ENCODE measurements at regions not wholly inside any gene's neighbourhood (a gene's known extent, or its start where the extent isn't known, plus 50 kb on each side); places are given as distances from the start of the nearest gene placed in this dataset.

DNA sequence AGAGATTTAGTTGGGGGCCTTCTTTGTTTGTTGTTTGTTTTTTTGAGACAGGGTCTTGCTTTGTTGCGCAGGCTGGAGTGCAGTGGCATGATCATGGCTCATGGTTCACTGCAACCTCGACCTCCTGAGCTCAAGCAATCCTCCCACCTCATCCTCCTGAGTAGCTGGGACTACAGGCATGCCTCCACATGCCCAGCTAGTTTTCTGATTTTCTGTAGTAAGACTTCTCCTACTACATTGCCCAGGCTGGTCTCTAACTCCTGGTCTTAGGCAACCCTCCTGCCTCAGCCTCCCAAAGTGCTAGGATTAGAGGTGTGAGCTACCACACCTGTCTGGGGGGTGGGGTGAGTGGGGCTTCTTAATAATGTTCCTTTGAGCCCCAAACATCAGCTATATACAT, 148.3 kb upstream of the ADAMTS9 start:
- no peak overlapping the region for H3K9ac ChIP-seq (ENCODE audit: low read depth, low read length)
- H3K4me1 ChIP-seq (ENCODE audit: insufficient read depth, low read length): peaks cover 12% of the 10 kb centered on the region; the same call in 1 of the 2 replicates
- H3K36me3 ChIP-seq (ENCODE audit: insufficient read depth, low read length): no peaks in the 10 kb centered on the region
- H3K9me3 ChIP-seq (ENCODE audit: control insufficient read depth, insufficient read depth, low read length): no peaks in the 10 kb centered on the region

DNA sequence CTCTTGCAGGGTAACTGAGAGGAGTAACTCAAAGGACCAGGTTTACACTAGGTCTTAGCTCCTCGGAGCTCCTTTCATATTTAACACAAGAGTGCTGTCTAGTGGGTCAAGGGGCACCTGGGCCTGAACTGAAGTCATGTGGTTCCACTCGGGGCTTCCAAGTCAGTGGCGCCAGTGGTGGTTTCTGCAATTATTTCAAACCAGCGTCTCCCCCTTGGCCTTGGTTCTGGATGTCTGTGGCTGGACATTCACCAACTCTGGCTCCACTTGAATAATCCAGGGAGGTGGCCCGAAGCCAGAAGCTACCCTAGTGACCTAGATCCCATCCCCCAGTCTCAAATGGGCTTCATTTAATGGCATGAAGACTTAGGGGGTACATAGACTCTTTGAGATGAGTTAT, 144.3 kb upstream of the ADAMTS9 start:
- no peaks in the 10 kb centered on the region for H3K9me3 ChIP-seq (ENCODE audit: control insufficient read depth, insufficient read depth, low read length)
- H3K4me1 ChIP-seq (ENCODE audit: insufficient read depth, low read length): peaks cover 19% of the 10 kb centered on the region; the same call in 1 of the 2 replicates
- H3K36me3 ChIP-seq (ENCODE audit: insufficient read depth, low read length): no peaks in the 10 kb centered on the region
- H3K9ac ChIP-seq (ENCODE audit: low read depth, low read length): no peak overlapping the region

- no peaks in the 10 kb centered on the region for H3K36me3 ChIP-seq (ENCODE audit: insufficient read depth, low read length)
- no peak overlapping the region for H3K9ac ChIP-seq (ENCODE audit: low read depth, low read length)
- H3K4me1 ChIP-seq (ENCODE audit: insufficient read depth, low read length): peaks cover 12% of the 10 kb centered on the region; the same call in 1 of the 2 replicates
- no peaks in the 10 kb centered on the region for H3K9me3 ChIP-seq (ENCODE audit: control insufficient read depth, insufficient read depth, low read length)
Observed at GRCh38 chr3:64830681-64831080, 142.9 kb upstream of the ADAMTS9 start.

DNA sequence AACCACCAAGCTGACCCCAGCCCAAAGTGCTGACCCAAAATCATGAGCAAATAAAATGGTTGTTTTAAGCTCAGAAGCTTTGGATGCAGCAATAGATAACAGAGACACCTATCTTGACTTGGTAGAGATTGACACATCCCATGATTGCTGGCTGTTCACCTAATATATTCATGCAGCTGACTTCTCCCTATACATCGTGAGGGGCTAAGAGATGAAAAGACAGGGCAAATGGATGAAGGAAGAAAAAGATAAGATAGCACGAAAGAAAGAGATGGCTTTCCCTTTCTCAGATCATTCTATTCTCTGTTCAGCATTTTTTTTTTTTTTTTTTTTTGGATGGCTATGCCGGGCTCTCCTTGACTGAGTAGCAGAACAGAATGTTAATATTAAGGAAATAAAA, 141.5 kb upstream of the ADAMTS9 start:
- Histone ChIP-seq H3K4me1 (ENCODE audit: insufficient read depth, low read length) (peaks cover 12% of the 10 kb centered on the region; the same call in 1 of the 2 replicates), H3K9ac (ENCODE audit: low read depth, low read length) (no peak overlapping the region), H3K36me3 (ENCODE audit: insufficient read depth, low read length) (no peaks in the 10 kb centered on the region), H3K9me3 (ENCODE audit: control insufficient read depth, insufficient read depth, low read length) (no peaks in the 10 kb centered on the region)

DNA sequence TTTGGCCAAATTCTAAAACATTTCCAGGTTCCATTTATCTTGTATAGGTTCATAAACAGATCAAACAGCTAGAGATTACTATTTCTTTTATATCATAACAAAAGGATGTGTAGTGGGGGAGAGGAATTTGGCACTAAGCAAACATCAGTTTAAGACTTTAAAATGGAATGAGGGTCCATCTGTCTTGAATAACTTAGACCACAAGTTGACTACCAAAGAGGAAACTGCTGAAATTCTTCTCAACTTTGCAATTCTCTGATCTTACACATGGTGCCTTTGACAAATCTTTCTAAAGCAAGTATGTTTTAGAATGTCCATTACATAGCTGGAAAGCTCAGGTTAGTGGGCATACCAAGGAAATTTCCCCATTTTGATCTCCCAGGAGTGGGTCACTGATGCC, 140.5 kb upstream of the ADAMTS9 start:
- Histone ChIP-seq H3K4me1 (ENCODE audit: insufficient read depth, low read length) (peaks cover 12% of the 10 kb centered on the region; the same call in 1 of the 2 replicates), H3K9me3 (ENCODE audit: control insufficient read depth, insufficient read depth, low read length) (no peaks in the 10 kb centered on the region), H3K36me3 (ENCODE audit: insufficient read depth, low read length) (no peaks in the 10 kb centered on the region), H3K9ac (ENCODE audit: low read depth, low read length) (no peak overlapping the region)

GRCh38 chr3:64827431-64827830, 139.6 kb upstream of the ADAMTS9 start:
- peaks cover 12% of the 10 kb centered on the region; the same call in 1 of the 2 replicates for H3K4me1 ChIP-seq (ENCODE audit: insufficient read depth, low read length)
- no peaks in the 10 kb centered on the region for H3K9me3 ChIP-seq (ENCODE audit: control insufficient read depth, insufficient read depth, low read length)
- no peaks in the 10 kb centered on the region for H3K36me3 ChIP-seq (ENCODE audit: insufficient read depth, low read length)
- H3K9ac ChIP-seq (ENCODE audit: low read depth, low read length): no peak overlapping the region

DNA sequence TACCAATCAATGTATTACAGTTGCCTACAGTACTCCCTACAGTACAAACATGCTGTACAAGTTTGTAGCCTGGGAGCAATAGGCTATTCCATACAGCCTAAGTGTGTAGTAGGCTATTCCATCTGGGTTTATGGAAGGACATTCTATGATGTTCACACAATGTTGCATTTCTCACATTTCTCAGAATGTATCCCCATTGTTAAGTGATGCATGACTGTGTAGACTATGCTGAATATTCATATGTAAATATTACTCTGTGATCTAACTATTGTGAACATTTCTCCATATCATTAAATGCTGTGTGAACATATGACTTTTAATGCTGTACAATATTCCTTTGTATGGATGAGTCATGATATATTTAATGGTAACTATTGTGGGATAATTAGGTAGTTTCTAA, 139.2 kb upstream of the ADAMTS9 start:
- peaks cover 12% of the 10 kb centered on the region; the same call in 1 of the 2 replicates for H3K4me1 ChIP-seq (ENCODE audit: insufficient read depth, low read length)
- no peak overlapping the region for H3K9ac ChIP-seq (ENCODE audit: low read depth, low read length)
- H3K36me3 ChIP-seq (ENCODE audit: insufficient read depth, low read length): no peaks in the 10 kb centered on the region
- H3K9me3 ChIP-seq (ENCODE audit: control insufficient read depth, insufficient read depth, low read length): no peaks in the 10 kb centered on the region

DNA sequence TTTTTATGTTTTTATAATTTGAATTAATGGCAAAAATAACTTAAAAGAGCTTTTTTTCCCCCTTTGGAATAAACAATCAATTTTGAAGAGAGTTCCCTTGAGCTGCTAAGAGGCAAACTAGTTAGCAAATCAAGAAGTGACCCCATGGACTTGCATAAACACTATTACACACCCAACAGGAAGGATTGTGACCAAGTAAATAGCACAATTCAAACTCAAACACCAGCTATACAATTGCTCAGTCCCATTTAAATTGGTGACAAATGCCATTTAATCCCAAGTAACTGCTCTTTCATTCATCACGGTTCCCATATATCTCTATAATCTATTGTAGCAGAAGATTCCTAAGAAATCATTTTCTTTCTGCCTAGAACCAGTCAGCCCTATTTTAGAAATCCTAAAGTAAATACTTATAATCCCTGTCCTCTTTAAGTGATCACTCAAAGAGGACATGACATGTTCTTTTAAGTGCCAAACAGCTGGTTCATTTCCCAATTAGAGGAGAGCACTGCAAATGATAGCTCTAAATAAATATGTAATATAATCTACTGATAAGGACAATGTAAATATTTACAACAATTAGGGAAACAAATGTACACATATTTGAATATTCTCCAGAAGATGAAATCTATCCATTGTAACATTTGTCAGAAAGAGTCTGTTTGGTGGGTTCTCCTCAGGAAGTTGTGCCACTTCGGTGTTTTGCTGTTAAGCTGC, 137.8 kb upstream of the ADAMTS9 start:
- Histone ChIP-seq H3K36me3 (ENCODE audit: insufficient read depth, low read length) (no peaks in the 10 kb centered on the region), H3K4me1 (ENCODE audit: insufficient read depth, low read length) (peaks cover 12% of the 10 kb centered on the region; the same call in 1 of the 2 replicates), H3K9ac (ENCODE audit: low read depth, low read length) (no peak overlapping the region), H3K9me3 (ENCODE audit: control insufficient read depth, insufficient read depth, low read length) (no peaks in the 10 kb centered on the region)

DNA sequence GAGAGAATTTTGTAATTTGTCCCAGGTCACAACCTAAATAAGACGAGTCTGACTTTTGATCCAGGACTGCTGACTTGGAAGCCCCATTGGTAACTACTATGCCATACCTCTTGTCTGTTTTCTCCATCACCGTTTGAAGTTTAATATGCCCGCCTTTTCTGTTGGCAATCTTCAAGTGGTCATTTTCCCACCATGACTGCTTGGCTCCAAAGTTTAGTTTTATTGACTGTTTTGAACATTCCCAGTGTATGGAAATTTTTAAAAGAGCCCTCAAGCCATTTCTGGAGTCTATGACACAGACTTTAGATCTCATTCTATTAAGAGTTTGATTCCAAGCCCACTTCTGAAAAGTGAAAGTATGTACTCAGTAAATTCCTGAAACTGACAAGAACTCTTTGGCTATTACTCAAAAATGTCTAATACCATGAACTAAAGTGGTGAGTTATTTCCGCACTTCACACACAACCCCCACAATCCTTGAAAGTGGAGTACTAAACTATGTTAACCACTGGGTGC, 136.7 kb upstream of the ADAMTS9 start:
- H3K9me3 ChIP-seq (ENCODE audit: control insufficient read depth, insufficient read depth, low read length): no peaks in the 10 kb centered on the region
- no peaks in the 10 kb centered on the region for H3K36me3 ChIP-seq (ENCODE audit: insufficient read depth, low read length)
- H3K4me1 ChIP-seq (ENCODE audit: insufficient read depth, low read length): peaks cover 12% of the 10 kb centered on the region; the same call in 1 of the 2 replicates
- no peak overlapping the region for H3K9ac ChIP-seq (ENCODE audit: low read depth, low read length)

DNA sequence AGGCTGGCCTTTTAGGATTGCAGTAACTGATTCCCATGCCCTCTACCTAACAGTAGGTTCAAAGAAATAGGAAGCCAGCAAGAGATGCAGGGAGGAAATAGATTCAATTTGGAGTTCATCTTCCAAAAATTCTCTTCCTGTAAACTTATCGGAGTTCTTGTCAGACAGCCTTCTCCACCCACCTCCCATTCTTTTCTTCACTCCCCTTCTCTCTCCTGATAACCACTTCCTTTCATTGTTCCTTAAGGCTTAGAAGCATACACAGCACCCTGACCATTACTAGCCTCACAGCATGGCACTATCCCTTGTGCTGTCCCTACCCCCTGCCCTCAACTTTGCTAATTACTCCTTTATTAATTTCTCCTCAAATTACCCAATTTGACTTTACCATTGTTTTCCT, 130.4 kb upstream of the ADAMTS9 start:
- Histone ChIP-seq H3K9ac (ENCODE audit: low read depth, low read length) (no peak overlapping the region), H3K36me3 (ENCODE audit: insufficient read depth, low read length) (no peaks in the 10 kb centered on the region), H3K4me1 (ENCODE audit: insufficient read depth, low read length) (no peaks in the 10 kb centered on the region), H3K9me3 (ENCODE audit: control insufficient read depth, insufficient read depth, low read length) (no peaks in the 10 kb centered on the region)

- no peaks in the 10 kb centered on the region for H3K36me3 ChIP-seq (ENCODE audit: insufficient read depth, low read length)
- H3K4me1 ChIP-seq (ENCODE audit: insufficient read depth, low read length): no peaks in the 10 kb centered on the region
- H3K9me3 ChIP-seq (ENCODE audit: control insufficient read depth, insufficient read depth, low read length): no peaks in the 10 kb centered on the region; the same call in 1 of the 2 replicates
- H3K9ac ChIP-seq (ENCODE audit: low read depth, low read length): no peak overlapping the region
Observed at GRCh38 chr3:64816355-64816754, 128.6 kb upstream of the ADAMTS9 start.

- no peaks in the 10 kb centered on the region for H3K36me3 ChIP-seq (ENCODE audit: insufficient read depth, low read length)
- no peaks in the 10 kb centered on the region for H3K4me1 ChIP-seq (ENCODE audit: insufficient read depth, low read length)
- H3K9me3 ChIP-seq (ENCODE audit: control insufficient read depth, insufficient read depth, low read length): no peaks in the 10 kb centered on the region; the same call in 1 of the 2 replicates
- H3K9ac ChIP-seq (ENCODE audit: low read depth, low read length): no peak overlapping the region
Observed at GRCh38 chr3:64815789-64816188, 128.0 kb upstream of the ADAMTS9 start.

DNA sequence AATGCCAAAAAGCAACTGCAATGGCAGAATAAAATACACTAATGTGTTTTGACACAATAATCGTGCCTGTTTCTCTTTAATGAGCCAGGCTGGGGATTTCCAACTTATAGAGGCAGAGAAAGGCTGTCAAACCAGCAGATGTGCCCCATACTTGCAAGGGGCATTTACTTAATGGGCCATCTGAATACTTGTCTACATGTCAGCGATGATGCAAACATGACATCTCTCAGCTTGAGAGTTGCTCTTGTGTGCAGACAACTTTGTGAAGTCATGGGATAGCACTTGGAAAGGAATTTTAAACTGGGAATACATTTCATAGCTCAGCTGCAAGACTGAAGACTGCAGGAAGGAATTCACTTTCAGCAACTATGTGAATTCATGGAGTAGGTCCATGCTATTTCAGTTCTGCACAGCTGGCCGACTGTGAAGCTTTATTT, 127.4 kb upstream of the ADAMTS9 start:
- Histone ChIP-seq H3K9ac (ENCODE audit: low read depth, low read length) (no peak overlapping the region), H3K9me3 (ENCODE audit: control insufficient read depth, insufficient read depth, low read length) (no peaks in the 10 kb centered on the region; the same call in 1 of the 2 replicates), H3K4me1 (ENCODE audit: insufficient read depth, low read length) (no peaks in the 10 kb centered on the region), H3K36me3 (ENCODE audit: insufficient read depth, low read length) (no peaks in the 10 kb centered on the region)

- Histone ChIP-seq H3K9me3 (ENCODE audit: control insufficient read depth, insufficient read depth, low read length) (no peaks in the 10 kb centered on the region; the same call in 1 of the 2 replicates), H3K9ac (ENCODE audit: low read depth, low read length) (no peak overlapping the region), H3K4me1 (ENCODE audit: insufficient read depth, low read length) (no peaks in the 10 kb centered on the region), H3K36me3 (ENCODE audit: insufficient read depth, low read length) (no peaks in the 10 kb centered on the region)
Observed at GRCh38 chr3:64814351-64814750, 126.6 kb upstream of the ADAMTS9 start.

DNA sequence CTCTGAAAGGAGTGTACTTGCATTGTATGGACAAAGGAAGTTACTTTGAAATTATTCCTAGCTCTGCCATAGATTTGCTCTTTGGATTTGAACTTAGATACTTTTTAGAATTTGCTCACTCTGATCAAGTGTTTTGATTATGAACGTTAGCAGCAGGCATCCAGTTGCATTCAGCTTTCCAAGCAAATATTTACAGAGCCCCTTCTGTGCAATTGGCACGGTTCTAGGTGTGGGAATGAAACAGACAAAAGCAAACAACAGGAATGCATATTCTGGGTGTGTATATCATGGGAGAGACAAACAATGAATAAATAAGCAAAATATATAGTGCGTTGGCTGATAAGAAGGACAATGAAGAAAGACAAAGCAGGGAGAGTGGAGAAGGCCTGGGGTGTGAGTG, 125.5 kb upstream of the ADAMTS9 start:
- H3K9ac ChIP-seq (ENCODE audit: low read depth, low read length): no peak overlapping the region
- no peaks in the 10 kb centered on the region; the same call in 1 of the 2 replicates for H3K9me3 ChIP-seq (ENCODE audit: control insufficient read depth, insufficient read depth, low read length)
- no peaks in the 10 kb centered on the region for H3K36me3 ChIP-seq (ENCODE audit: insufficient read depth, low read length)
- H3K4me1 ChIP-seq (ENCODE audit: insufficient read depth, low read length): no peaks in the 10 kb centered on the region
